ENCODE measurements at regions not wholly inside any gene's neighbourhood (a gene's known extent, or its start where the extent isn't known, plus 50 kb on each side); places are given as distances from the start of the nearest gene placed in this dataset.
"Not testable (repeated sequence)": the region's sequence is repeated elsewhere in the genome, so short reads cannot be mapped to it uniquely, and the experiment has no call there.

GRCh38 chr4:178192611-178193010 is 750.4 kb upstream of the AGA start:
- DNase-seq: no peak

- no peak for DNase-seq
These were observed 754.6 kb upstream of the AGA start for GRCh38 chr4:178196751-178197374.

- DNase-seq: no peak
These were observed 756.5 kb upstream of the AGA start for GRCh38 chr4:178198691-178199090.

GRCh38 chr4:178202422-178202821 is 760.2 kb upstream of the AGA start:
- no peak for DNase-seq

- DNase-seq: no peak
These were observed 763.6 kb upstream of the AGA start for GRCh38 chr4:178205826-178206225.

- DNase-seq: no peak
These were observed 773.1 kb upstream of the AGA start for GRCh38 chr4:178215309-178215708.

- no peak for DNase-seq
These were observed 773.5 kb upstream of the AGA start for GRCh38 chr4:178215763-178216162.

GRCh38 chr4:178226421-178226820 is 784.2 kb upstream of the AGA start:
- not testable (repeated sequence) for DNase-seq

- no peak for DNase-seq
These were observed 791.7 kb upstream of the AGA start for GRCh38 chr4:178233906-178234305.

GRCh38 chr4:178240891-178241290 is 798.7 kb upstream of the AGA start:
- DNase-seq: no peak

GRCh38 chr4:178241601-178242118 is 799.4 kb upstream of the AGA start:
- no peak for DNase-seq

- no peak for DNase-seq
These were observed 800.4 kb upstream of the AGA start for GRCh38 chr4:178242655-178243054.

GRCh38 chr4:178244785-178245184 is 802.5 kb upstream of the AGA start:
- no peak for DNase-seq

- no peak for DNase-seq
These were observed 812.9 kb upstream of the AGA start for GRCh38 chr4:178255172-178255571.

- DNase-seq: no peak
These were observed 816.4 kb upstream of the AGA start for GRCh38 chr4:178258603-178259002.

- DNase-seq: no peak
These were observed 817.3 kb upstream of the AGA start for GRCh38 chr4:178259566-178259965.

- DNase-seq: no peak
These were observed 821.8 kb upstream of the AGA start for GRCh38 chr4:178264001-178264400.

- DNase-seq: no peak
These were observed 829.1 kb upstream of the AGA start for GRCh38 chr4:178271386-178271785.

- no peak for DNase-seq
These were observed 830.9 kb upstream of the AGA start for GRCh38 chr4:178273168-178273567.

- no peak for DNase-seq
These were observed 833.6 kb upstream of the AGA start for GRCh38 chr4:178275671-178276360.

- no peak for DNase-seq
These were observed 838.1 kb upstream of the AGA start for GRCh38 chr4:178280362-178280761.

- DNase-seq: no peak
These were observed 846.2 kb upstream of the AGA start for GRCh38 chr4:178288462-178288861.

- DNase-seq: no peak
These were observed 851.4 kb upstream of the AGA start for GRCh38 chr4:178293601-178294000.

GRCh38 chr4:178296669-178297068 is 854.4 kb upstream of the AGA start:
- no peak for DNase-seq

- DNase-seq: no peak
These were observed 864.3 kb upstream of the AGA start for GRCh38 chr4:178306565-178306964.

All from DMS79 (cell line).